GM12891 (cell line): ENCODE measurements at regions not wholly inside any gene's neighbourhood (a gene's known extent, or its start where the extent isn't known, plus 50 kb on each side); places are given as distances from the start of the nearest gene placed in this dataset.

ENCODE experiments used
- POLR2A ChIP-seq: IDR thresholded peaks from 2 replicates; pipeline ENCODE4 v1.6.1; 2011; ENCODE audit warnings: low read depth, low read length, control low read depth
- POLR2AphosphoS5 ChIP-seq: IDR thresholded peaks from 2 replicates; pipeline ENCODE4 v1.6.1; 2011; ENCODE audit warnings: low read depth, low read length, control low read depth
- POU2F2 ChIP-seq: IDR thresholded peaks from 2 replicates; pipeline ENCODE4 v1.6.1; 2011; ENCODE audit warnings: low read depth, mild to moderate bottlenecking, control low read depth, low read length, moderate library complexity
- SPI1 ChIP-seq: IDR thresholded peaks from 2 replicates; pipeline ENCODE4 v1.6.1; 2011; ENCODE audit warnings: low read depth, low read length, control low read depth
- TAF1 ChIP-seq: IDR thresholded peaks from 2 replicates; pipeline ENCODE4 v1.6.1; 2011; ENCODE audit warnings: low read depth, low read length, control low read depth

DNA sequence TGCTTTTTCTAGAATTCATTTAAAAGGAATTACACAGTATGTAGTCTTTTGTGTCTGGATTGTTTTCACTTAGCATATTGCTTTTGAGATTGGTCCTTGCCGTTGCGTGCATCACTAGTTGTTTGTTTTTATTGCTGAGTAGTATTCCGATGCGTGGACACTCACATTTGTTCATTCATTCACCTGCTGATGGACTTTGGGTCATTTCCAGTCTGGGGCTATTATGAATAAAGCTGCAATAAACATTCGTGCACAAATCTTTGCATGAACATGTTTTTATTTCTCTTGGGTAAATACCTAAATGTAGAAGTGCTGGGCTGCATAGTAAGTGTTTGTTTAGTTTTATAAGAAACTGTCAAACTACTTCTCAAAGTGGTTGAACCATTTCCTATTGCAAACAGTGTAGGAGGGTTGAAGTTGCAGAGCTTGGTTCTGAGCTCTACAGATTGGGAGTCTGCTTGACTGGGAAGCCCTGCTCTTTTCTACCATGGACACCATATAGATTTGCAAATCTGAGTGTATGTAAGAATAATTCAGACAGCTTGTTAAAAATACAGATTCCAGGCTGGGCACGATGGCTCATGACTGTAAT is 404.7 kb upstream of the PROX1 start:
- TF ChIP-seq POLR2A (no peak), TAF1 (no peak), POU2F2 (no peak), POLR2AphosphoS5 (no peak), SPI1 (no peak)
